Lower leg skin (tissue), 4 donors: ENCODE measurements at regions not wholly inside any gene's neighbourhood (a gene's known extent, or its start where the extent isn't known, plus 50 kb on each side); places are given as distances from the start of the nearest gene placed in this dataset.
A peak's percentile ranks its signal among the peaks of the same experiment; 100 is the strongest.

ENCODE experiments used
- DNase-seq, 2 donors: peaks; one replicate each; pipeline ENCODE4 v3.0.0-alpha.2; 2019; ENCODE audit warnings: low spot score in 2 of 2
- H3K4me3 ChIP-seq: fragments of 200-600 bp; sonication (generic); 2 replicates; pipeline ENCODE4 v1.5.1; 2017; ENCODE audit warnings: mild to moderate bottlenecking, low read depth; ENCODE audit not compliant: poor library complexity, severe bottlenecking
- CTCF ChIP-seq, 3 donors: fragments of 450-650 bp; IDR thresholded peaks; one replicate each; pipeline ENCODE4 v1.5.1; 2016; ENCODE audit warnings: antibody characterized with exemption in 3 of 3, mild to moderate bottlenecking in 3 of 3, moderate library complexity in 2 of 3
- POLR2A ChIP-seq, 2 donors: fragments of 450-650 bp; IDR thresholded peaks; one replicate each; pipeline ENCODE4 v1.6.1; 2016 to 2017; ENCODE audit warnings: antibody characterized with exemption in 2 of 2, mild to moderate bottlenecking in 1 of 2, moderate library complexity in 1 of 2
- WGBS, 2 donors: methylation state at CpG; one replicate each; pipeline ENCODE4 v1.1.5; 2018; 5-methylcytosine and 5-hydroxymethylcytosine counted together
- intact Hi-C: fragments of 100-400 bp; cut with DNase I; formaldehyde crosslinking; loops from one replicate; pipeline ENCODE4 v1.15.0; 2023; ENCODE audit warnings: low total_unique reads

- intact Hi-C loops, result no loop called here
- 29 to 31% methylated on average over 1 of the region's 1 CpG for WGBS, 2 donors
- no peak for DNase-seq
- H3K4me3 ChIP-seq, result no peak overlapping the region
- TF ChIP-seq POLR2A (IDR thresholded peaks at IDR 0.05) (no peak), CTCF (IDR thresholded peaks at IDR 0.05) (no peak)
Measured at GRCh38 chr17:34095106-34095505, 160.0 kb upstream of the CCL2 start.

GRCh38 chr17:34098699-34099098 lies 156.4 kb upstream of the CCL2 start:
- H3K4me3 ChIP-seq, result no peak overlapping the region
- WGBS, 2 donors, result 75 to 78% methylated on average over 5 of the region's 5 CpGs
- TF ChIP-seq POLR2A (IDR thresholded peaks at IDR 0.05) (no peak), CTCF (IDR thresholded peaks at IDR 0.05) (no peak)
- no peak for DNase-seq
- intact Hi-C loops, result no loop called here

- H3K4me3 ChIP-seq, result no peak overlapping the region
- no peak for DNase-seq
- 74 to 76% methylated on average over 8 of the region's 8 CpGs for WGBS, 2 donors
- TF ChIP-seq POLR2A (IDR thresholded peaks at IDR 0.05), result no peak
- TF ChIP-seq CTCF (IDR thresholded peaks at IDR 0.05), result no peak
- intact Hi-C loops, result no loop called here
Measured at GRCh38 chr17:34099859-34100515, 155.1 kb upstream of the CCL2 start.

GRCh38 chr17:34107019-34107418 lies 148.1 kb upstream of the CCL2 start:
- no peak for DNase-seq
- WGBS, 2 donors, result 90 to 91% methylated on average over 2 of the region's 2 CpGs
- H3K4me3 ChIP-seq, result no peak overlapping the region
- intact Hi-C loops, result no loop called here
- TF ChIP-seq CTCF (IDR thresholded peaks at IDR 0.05) (no peak), POLR2A (IDR thresholded peaks at IDR 0.05) (no peak)

GRCh38 chr17:34110315-34110714 lies 144.8 kb upstream of the CCL2 start:
- intact Hi-C loops, result no loop called here
- no peak overlapping the region for H3K4me3 ChIP-seq
- TF ChIP-seq POLR2A (IDR thresholded peaks at IDR 0.05) (no peak), CTCF (IDR thresholded peaks at IDR 0.05) (no peak)
- peak in 1 of 2 donors; percentile 70 for DNase-seq
- 40 to 41% methylated on average over 5 to 6 of the region's 6 CpGs for WGBS, 2 donors

- intact Hi-C loops, result no loop called here
- WGBS, 2 donors, result 86 to 91% methylated on average over 2 of the region's 2 CpGs
- peak in 1 of 2 donors; percentile 23 for DNase-seq
- no peak for TF ChIP-seq POLR2A (IDR thresholded peaks at IDR 0.05)
- TF ChIP-seq CTCF (IDR thresholded peaks at IDR 0.05), result no peak
- no peak overlapping the region for H3K4me3 ChIP-seq
Measured at GRCh38 chr17:34113089-34113488, 142.0 kb upstream of the CCL2 start.
